Keratinocyte (primary cell): ENCODE measurements at regions not wholly inside any gene's neighbourhood (a gene's known extent, or its start where the extent isn't known, plus 50 kb on each side); places are given as distances from the start of the nearest gene placed in this dataset.
A peak's percentile ranks its signal among the peaks of the same experiment; 100 is the strongest.

ENCODE experiments used
- DNase-seq: peaks from one replicate; pipeline ENCODE4 v3.0.0-alpha.2; 2011; ENCODE audit warnings: low read depth, missing footprints, low spot score
- FAIRE-seq: peaks from 2 replicates; lab custom pipeline; 2011; peaks lifted over from hg19 to GRCh38; lab: Jason Lieb, UNC
- H2AFZ ChIP-seq: 2 replicates; pipeline ENCODE4 v1.6.0; 2012; ENCODE audit warnings: low read length, control low read depth, inconsistent platforms; ENCODE audit not compliant: control insufficient read depth
- H3K27ac ChIP-seq: 2 replicates; pipeline ENCODE4 v1.5.1; 2011; ENCODE audit warnings: low read length; ENCODE audit not compliant: control insufficient read depth, insufficient read depth
- H3K27me3 ChIP-seq: 3 replicates; pipeline ENCODE4 v1.6.0; 2011; ENCODE audit warnings: low read length; ENCODE audit not compliant: control insufficient read depth, insufficient read depth; ENCODE audit errors: extremely low read depth
- H3K36me3 ChIP-seq, 2 experiments: 2 replicates in 1 of 2; 3 replicates in 1 of 2; pipeline ENCODE4 v1.5.1; 2011; ENCODE audit warnings: low read length in 2 of 2, mild to moderate bottlenecking in 1 of 2; ENCODE audit not compliant: control insufficient read depth in 2 of 2, insufficient read depth in 2 of 2; ENCODE audit errors: extremely low read depth in 1 of 2
- H3K4me1 ChIP-seq: 3 replicates; pipeline ENCODE4 v1.5.1; 2011; ENCODE audit warnings: low read length; ENCODE audit not compliant: control insufficient read depth, insufficient read depth; ENCODE audit errors: extremely low read depth
- H3K4me2 ChIP-seq: 3 replicates; pipeline ENCODE4 v1.6.0; 2011; ENCODE audit warnings: low read depth, low read length; ENCODE audit not compliant: control insufficient read depth, insufficient read depth; ENCODE audit errors: extremely low read depth
- H3K4me3 ChIP-seq, 3 experiments: fragments of 200-600 bp in 1 of 3; sonication (generic) in 1 of 3; 2 replicates in 2 of 3; 3 replicates in 1 of 3; pipeline ENCODE4 v1.5.1; 2011 to 2016; ENCODE audit warnings: low read length in 3 of 3, mild to moderate bottlenecking in 3 of 3, control low read depth in 2 of 3, inconsistent platforms in 1 of 3, low read depth in 1 of 3, mixed read lengths in 1 of 3, mixed run types in 1 of 3, moderate library complexity in 1 of 3; ENCODE audit not compliant: control insufficient read depth in 2 of 3, insufficient read depth in 2 of 3; ENCODE audit errors: extremely low read depth in 1 of 3
- H3K79me2 ChIP-seq: 2 replicates; pipeline ENCODE4 v1.6.0; 2012; ENCODE audit warnings: low read length; ENCODE audit not compliant: control insufficient read depth, insufficient read depth
- H3K9ac ChIP-seq: 3 replicates; pipeline ENCODE4 v1.6.0; 2011; ENCODE audit warnings: low read length; ENCODE audit not compliant: control insufficient read depth, insufficient read depth; ENCODE audit errors: extremely low read depth
- H3K9me1 ChIP-seq: 3 replicates; pipeline ENCODE4 v1.6.0; 2011; ENCODE audit warnings: low read length; ENCODE audit not compliant: control insufficient read depth, insufficient read depth; ENCODE audit errors: extremely low read depth
- H3K9me3 ChIP-seq: 2 replicates; pipeline ENCODE4 v1.5.1; 2012; ENCODE audit warnings: low read depth, low read length; ENCODE audit not compliant: control insufficient read depth
- H4K20me1 ChIP-seq: 3 replicates; pipeline ENCODE4 v1.6.0; 2011; ENCODE audit warnings: low read length; ENCODE audit not compliant: control insufficient read depth, insufficient read depth; ENCODE audit errors: extremely low read depth
- CTCF ChIP-seq, 3 experiments: IDR thresholded peaks in 1 of 3; conservative IDR thresholded peaks in 1 of 3; optimal IDR thresholded peaks in 1 of 3; 2 replicates in 2 of 3; 3 replicates in 1 of 3; pipeline versions ENCODE3 to v1.5.1; 2011; ENCODE audit warnings: low read length in 3 of 3, mild to moderate bottlenecking in 3 of 3, moderate library complexity in 2 of 3, control low read depth in 1 of 3, inconsistent platforms in 1 of 3; ENCODE audit not compliant: insufficient read depth in 2 of 3; ENCODE audit errors: extremely low read depth in 1 of 3
- EZH2 ChIP-seq: IDR thresholded peaks from one replicate; pipeline ENCODE4 v1.6.1; 2012; ENCODE audit warnings: inconsistent platforms, mild to moderate bottlenecking, low read length, moderate library complexity
- dilution Hi-C: fragments of 300-500 bp; cut with MboI; formaldehyde crosslinking; loops from one replicate; pipeline ENCODE4 v1.7.0; 2020; ENCODE audit warnings: low sequenced_read_pairs; ENCODE audit not compliant: extremely low pct_ligation_motif_present

- Histone ChIP-seq H3K79me2 (no peaks in the 10 kb centered on the region), H3K27me3 (peaks cover 4% of the 10 kb centered on the region), H3K4me3 (no peak overlapping the region), H3K36me3 (no peaks in the 10 kb centered on the region), H3K27ac (no peak overlapping the region), H3K9ac (no peak overlapping the region), H2AFZ (no peak overlapping the region), H3K9me3 (no peaks in the 10 kb centered on the region), H3K9me1 (no peaks in the 10 kb centered on the region), H3K4me1 (peaks cover 6% of the 10 kb centered on the region), H3K4me2 (no peak overlapping the region), H4K20me1 (no peaks in the 10 kb centered on the region)
- no peak for FAIRE-seq
- no peak for DNase-seq
- TF ChIP-seq CTCF (optimal IDR thresholded peaks at IDR 0.05 in 1 of 3, IDR thresholded peaks at IDR 0.05 in 1 of 3, conservative IDR thresholded peaks at IDR 0.05 in 1 of 3; ENCODE audit: extremely low read depth in 1 of 3, insufficient read depth in 2 of 3, low read length in 3 of 3): no peak
- TF ChIP-seq EZH2: no peak
- dilution Hi-C loops: no loop called here
These were observed 125.0 kb upstream of the IRX3 start for GRCh38 chr16:54411544-54411943.

GRCh38 chr16:54409982-54410381, 123.4 kb upstream of the IRX3 start:
- Histone ChIP-seq H3K4me1 (peaks cover 6% of the 10 kb centered on the region), H3K9me1 (no peaks in the 10 kb centered on the region), H3K27me3 (peaks cover 4% of the 10 kb centered on the region), H3K4me2 (no peak overlapping the region), H3K79me2 (no peaks in the 10 kb centered on the region), H2AFZ (no peak overlapping the region), H3K36me3 (no peaks in the 10 kb centered on the region), H4K20me1 (no peaks in the 10 kb centered on the region), H3K27ac (no peak overlapping the region), H3K9ac (no peak overlapping the region), H3K4me3 (no peak overlapping the region), H3K9me3 (no peaks in the 10 kb centered on the region)
- no peak for FAIRE-seq
- TF ChIP-seq EZH2: no peak
- peak in 1 of 3 experiments; percentile 2 for TF ChIP-seq CTCF (optimal IDR thresholded peaks at IDR 0.05 in 1 of 3, IDR thresholded peaks at IDR 0.05 in 1 of 3, conservative IDR thresholded peaks at IDR 0.05 in 1 of 3; ENCODE audit: extremely low read depth in 1 of 3, insufficient read depth in 2 of 3, low read length in 3 of 3)
- DNase-seq: no peak
- dilution Hi-C loops: no loop called here
